Spleen (tissue), 11 donors: ENCODE measurements at regions not wholly inside any gene's neighbourhood (a gene's known extent, or its start where the extent isn't known, plus 50 kb on each side); places are given as distances from the start of the nearest gene placed in this dataset.

Experiments used
- DNase-seq: peaks from one replicate; pipeline ENCODE4 v3.0.0-alpha.2; 2020
- H3K27ac ChIP-seq, 8 donors: fragments of 200-600 bp; sonication (generic) in 7 of 8; 1 replicate in 4 of 8; 2 replicates in 4 of 8; pipeline versions ENCODE4 v1.5.0 to v1.8.0; 2016 to 2021; ENCODE audit warnings: inconsistent platforms in 4 of 8, mild to moderate bottlenecking in 4 of 8, moderate library complexity in 1 of 8
- H3K27me3 ChIP-seq, 7 donors: fragments of 200-600 bp; sonication (generic) in 6 of 7; replicated peaks in 1 of 7; 1 replicate in 4 of 7; 2 replicates in 3 of 7; pipeline versions ENCODE4 v1.5.0 to v1.8.0; 2016 to 2021; ENCODE audit warnings: inconsistent platforms in 3 of 7, mild to moderate bottlenecking in 1 of 7
- H3K36me3 ChIP-seq, 6 donors: fragments of 200-600 bp; sonication (generic) in 5 of 6; 1 replicate in 4 of 6; 2 replicates in 2 of 6; pipeline versions ENCODE4 v1.5.0 to v1.8.0; 2016 to 2021; ENCODE audit warnings: inconsistent platforms in 2 of 6
- H3K4me1 ChIP-seq, 6 donors: fragments of 200-600 bp; sonication (generic) in 5 of 6; 1 replicate in 3 of 6; 2 replicates in 3 of 6; pipeline versions ENCODE4 v1.5.0 to v1.8.0; 2016 to 2021; ENCODE audit warnings: inconsistent platforms in 3 of 6
- H3K4me3 ChIP-seq, 8 donors: fragments of 200-600 bp; sonication (generic) in 7 of 8; 1 replicate in 4 of 8; 2 replicates in 4 of 8; pipeline versions ENCODE4 v1.5.0 to v1.8.0; 2016 to 2021; ENCODE audit warnings: inconsistent platforms in 4 of 8, mild to moderate bottlenecking in 4 of 8, moderate library complexity in 2 of 8
- H3K9me3 ChIP-seq, 8 donors: fragments of 200-600 bp; sonication (generic) in 7 of 8; 1 replicate in 4 of 8; 2 replicates in 4 of 8; pipeline versions ENCODE4 v1.5.0 to v1.8.0; 2016 to 2021; ENCODE audit warnings: inconsistent platforms in 4 of 8
- POLR2A ChIP-seq, 3 donors: fragments of 450-650 bp; IDR thresholded peaks; one replicate each; pipeline ENCODE4 v1.5.1; 2017; ENCODE audit warnings: antibody characterized with exemption in 3 of 3, mild to moderate bottlenecking in 1 of 3
- POLR2AphosphoS5 ChIP-seq, 3 donors: sonication (generic); formaldehyde crosslinking; IDR thresholded peaks; one replicate each; pipeline ENCODE4 v1.5.1; 2017; ENCODE audit warnings: antibody characterized with exemption in 3 of 3
- WGBS, 5 donors: extraction: QIAGEN DNeasy Blood & Tissue Kit in 3 of 5; methylation state at CpG; one replicate each; pipeline versions ENCODE4 v1.1.5 to v1.1.7; 2013 to 2018; 5-methylcytosine and 5-hydroxymethylcytosine counted together
- intact Hi-C: fragments of 100-400 bp; cut with DNase I; formaldehyde crosslinking; loops from one replicate; pipeline ENCODE4 v1.15.0; 2023; ENCODE audit warnings: low total_unique reads
- TF ChIP-seq, protein P1 (sequence below), 11 experiments: fragments of 200-600 bp in 7 of 11; fragments of 450-650 bp in 4 of 11; sonication (generic) in 4 of 11; IDR thresholded peaks in 8 of 11; conservative IDR thresholded peaks in 3 of 11; 1 replicate in 7 of 11; 2 replicates in 4 of 11; pipeline versions ENCODE4 v1.4.0 to v1.8.0; 2016 to 2021; ENCODE audit warnings: antibody characterized with exemption in 11 of 11, inconsistent platforms in 4 of 11, mild to moderate bottlenecking in 1 of 11
- donor health status: healthy with polysubstance abuse.
- donor health status: DM: no; HTN: no; CAD: no; lungs with moderate emphysema.
- donor health status: DM: no; HTN: no; CAD: no.
- donor health status: Bipolar disorder and iron deficiency.
- donor health status: healthy.
- donor health status: DM: no; HTN: no; CAD: no.
- donor health status: DM: yes; HTN: yes; CAD: no.

DNA sequence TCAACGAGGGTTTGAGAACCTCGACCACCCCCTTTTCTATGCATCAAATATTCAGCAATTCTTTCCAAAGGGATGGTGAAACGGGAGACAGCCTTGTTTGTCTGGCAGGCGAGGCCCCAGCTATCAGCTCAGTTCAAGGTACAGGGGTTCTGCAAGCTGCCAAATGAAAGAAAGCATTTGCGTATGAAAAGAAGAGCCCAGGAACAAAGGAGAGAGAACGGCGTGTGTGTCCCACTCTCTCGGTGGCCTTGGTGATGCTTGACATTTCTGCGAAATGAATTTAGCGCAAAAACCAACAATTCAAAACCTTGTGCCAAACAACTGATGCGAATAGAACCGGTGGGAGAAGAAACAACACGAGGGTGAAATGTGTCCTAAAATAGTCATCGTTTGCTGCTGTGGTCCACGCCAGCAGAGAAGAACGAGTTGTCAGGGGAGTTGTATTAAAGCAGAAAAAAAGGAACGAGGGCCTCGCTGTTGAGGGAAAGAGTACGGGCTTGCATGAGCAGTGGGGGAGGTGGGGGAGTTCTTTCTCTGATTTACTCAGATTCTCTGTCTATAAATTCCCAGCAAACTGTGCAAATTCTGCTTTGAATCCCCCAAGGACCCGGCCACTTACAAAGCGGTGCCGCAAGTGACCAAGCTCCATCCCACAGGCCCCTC lies 97.7 kb downstream of the TMEM130 start:
- H3K36me3 ChIP-seq: no peaks in the 10 kb centered on the region
- H3K4me3 ChIP-seq: no peak overlapping the region
- H3K9me3 ChIP-seq: no peaks in the 10 kb centered on the region
- DNase-seq: no peak
- WGBS, 5 donors: 31 to 49% (median 37%) methylated on average over 21 to 22 of the region's 22 CpGs
- H3K4me1 ChIP-seq: no peaks in the 10 kb centered on the region
- TF ChIP-seq, protein P1, sequence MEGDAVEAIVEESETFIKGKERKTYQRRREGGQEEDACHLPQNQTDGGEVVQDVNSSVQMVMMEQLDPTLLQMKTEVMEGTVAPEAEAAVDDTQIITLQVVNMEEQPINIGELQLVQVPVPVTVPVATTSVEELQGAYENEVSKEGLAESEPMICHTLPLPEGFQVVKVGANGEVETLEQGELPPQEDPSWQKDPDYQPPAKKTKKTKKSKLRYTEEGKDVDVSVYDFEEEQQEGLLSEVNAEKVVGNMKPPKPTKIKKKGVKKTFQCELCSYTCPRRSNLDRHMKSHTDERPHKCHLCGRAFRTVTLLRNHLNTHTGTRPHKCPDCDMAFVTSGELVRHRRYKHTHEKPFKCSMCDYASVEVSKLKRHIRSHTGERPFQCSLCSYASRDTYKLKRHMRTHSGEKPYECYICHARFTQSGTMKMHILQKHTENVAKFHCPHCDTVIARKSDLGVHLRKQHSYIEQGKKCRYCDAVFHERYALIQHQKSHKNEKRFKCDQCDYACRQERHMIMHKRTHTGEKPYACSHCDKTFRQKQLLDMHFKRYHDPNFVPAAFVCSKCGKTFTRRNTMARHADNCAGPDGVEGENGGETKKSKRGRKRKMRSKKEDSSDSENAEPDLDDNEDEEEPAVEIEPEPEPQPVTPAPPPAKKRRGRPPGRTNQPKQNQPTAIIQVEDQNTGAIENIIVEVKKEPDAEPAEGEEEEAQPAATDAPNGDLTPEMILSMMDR (IDR thresholded peaks at IDR 0.05 in 8 of 11, conservative IDR thresholded peaks at IDR 0.05 in 3 of 11): no peak
- no peak for TF ChIP-seq POLR2A (IDR thresholded peaks at IDR 0.05)
- no peak for TF ChIP-seq POLR2AphosphoS5 (IDR thresholded peaks at IDR 0.05)
- H3K27me3 ChIP-seq: peaks cover 0 to 43% (median 0%) of the 10 kb centered on the region in 7 donors
- no peak overlapping the region for H3K27ac ChIP-seq
- intact Hi-C loops: no loop called here

- TF ChIP-seq POLR2AphosphoS5 (IDR thresholded peaks at IDR 0.05): no peak
- no peak for TF ChIP-seq POLR2A (IDR thresholded peaks at IDR 0.05)
- TF ChIP-seq, protein P1 (IDR thresholded peaks at IDR 0.05 in 8 of 11, conservative IDR thresholded peaks at IDR 0.05 in 3 of 11): no peak
- WGBS, 5 donors: 36 to 54% (median 43%) methylated on average over 4 of the region's 4 CpGs
- H3K4me1 ChIP-seq: no peaks in the 10 kb centered on the region
Measured at GRCh38 chr7:98774884-98775283, 94.9 kb downstream of the TMEM130 start.

GRCh38 chr7:98777051-98777450 lies 92.8 kb downstream of the TMEM130 start:
- no peak for DNase-seq
- peaks cover 0 to 42% (median 5%) of the 10 kb centered on the region in 7 donors for H3K27me3 ChIP-seq
- TF ChIP-seq POLR2AphosphoS5 (IDR thresholded peaks at IDR 0.05): no peak
- TF ChIP-seq, protein P1 (IDR thresholded peaks at IDR 0.05 in 8 of 11, conservative IDR thresholded peaks at IDR 0.05 in 3 of 11): no peak
- no peak for TF ChIP-seq POLR2A (IDR thresholded peaks at IDR 0.05)
- H3K36me3 ChIP-seq: no peaks in the 10 kb centered on the region
- intact Hi-C loops: no loop called here
- H3K4me3 ChIP-seq: no peak overlapping the region
- WGBS, 5 donors: 76 to 85% (median 79%) methylated on average over 7 to 9 of the region's 9 CpGs
- H3K27ac ChIP-seq: no peak overlapping the region
- H3K4me1 ChIP-seq: no peaks in the 10 kb centered on the region
- no peaks in the 10 kb centered on the region for H3K9me3 ChIP-seq

More at GRCh38 chr7:98774884-98775283, 94.9 kb downstream of the TMEM130 start:
- H3K9me3 ChIP-seq: no peaks in the 10 kb centered on the region
- H3K27me3 ChIP-seq: peaks cover 0 to 37% (median 0%) of the 10 kb centered on the region in 7 donors
- intact Hi-C loops: no loop called here
- DNase-seq: no peak
- H3K36me3 ChIP-seq: no peaks in the 10 kb centered on the region
- H3K27ac ChIP-seq: no peak overlapping the region
- no peak overlapping the region for H3K4me3 ChIP-seq

DNA sequence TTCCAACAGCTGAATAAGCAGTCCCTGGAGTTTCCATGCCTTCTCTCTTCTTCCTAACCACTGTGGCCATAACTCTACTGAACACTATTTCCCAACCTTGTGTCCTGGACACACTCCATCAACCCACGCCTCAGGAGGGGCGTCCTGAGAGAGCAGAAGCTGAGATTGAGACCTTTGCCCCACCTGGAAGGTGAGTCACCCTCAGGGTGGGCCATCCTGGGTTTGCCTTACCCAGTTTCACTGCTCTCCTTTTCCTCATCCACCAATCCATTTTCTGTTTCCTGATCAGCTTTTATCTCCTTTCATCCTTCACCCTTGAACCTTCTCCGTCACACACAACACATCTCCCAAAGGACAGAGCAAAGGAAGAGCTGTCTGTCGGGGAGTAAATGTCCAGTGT lies 91.4 kb downstream of the TMEM130 start:
- no peak overlapping the region for H3K27ac ChIP-seq
- TF ChIP-seq POLR2AphosphoS5 (IDR thresholded peaks at IDR 0.05): no peak
- TF ChIP-seq POLR2A (IDR thresholded peaks at IDR 0.05): no peak
- TF ChIP-seq, protein P1 (IDR thresholded peaks at IDR 0.05 in 8 of 11, conservative IDR thresholded peaks at IDR 0.05 in 3 of 11): no peak
- no peaks in the 10 kb centered on the region for H3K4me1 ChIP-seq
- no peak for DNase-seq
- H3K9me3 ChIP-seq: no peaks in the 10 kb centered on the region
- H3K36me3 ChIP-seq: no peaks in the 10 kb centered on the region
- intact Hi-C loops: no loop called here
- H3K27me3 ChIP-seq: peaks cover 0 to 41% (median 5%) of the 10 kb centered on the region in 7 donors
- WGBS, 5 donors: 66 to 81% (median 72%) methylated on average over 4 of the region's 4 CpGs
- H3K4me3 ChIP-seq: no peak overlapping the region
